H9 (cell line): ENCODE measurements at regions not wholly inside any gene's neighbourhood (a gene's known extent, or its start where the extent isn't known, plus 50 kb on each side); places are given as distances from the start of the nearest gene placed in this dataset.

Experiments
- DNase-seq: peaks from one replicate; pipeline ENCODE4 v3.0.0-alpha.2; 2017
- H2AFZ ChIP-seq: one replicate; pipeline ENCODE4 v1.6.1; 2013; ENCODE audit warnings: mild to moderate bottlenecking, low read length, control low read depth, moderate library complexity
- H2AK5ac ChIP-seq: 2 replicates; pipeline ENCODE4 v1.6.1; 2013; ENCODE audit warnings: low read length, control low read depth, mixed read lengths; ENCODE audit not compliant: insufficient read length
- H2BK120ac ChIP-seq: one replicate; pipeline ENCODE4 v1.6.1; 2013; ENCODE audit warnings: low read depth, mild to moderate bottlenecking, low read length, control low read depth, inconsistent platforms; ENCODE audit not compliant: poor library complexity, severe bottlenecking
- H2BK12ac ChIP-seq: 2 replicates; pipeline ENCODE4 v1.6.1; 2013; ENCODE audit warnings: low read length, control low read depth, mixed read lengths, low read depth; ENCODE audit not compliant: insufficient read length
- H2BK15ac ChIP-seq: 2 replicates; pipeline ENCODE4 v1.6.1; 2013; ENCODE audit warnings: low read depth, low read length, control low read depth
- H2BK20ac ChIP-seq: one replicate; pipeline ENCODE4 v1.6.1; 2013; ENCODE audit warnings: low read depth, mild to moderate bottlenecking, low read length, control low read depth, inconsistent platforms; ENCODE audit not compliant: poor library complexity, severe bottlenecking
- H2BK5ac ChIP-seq: 2 replicates; pipeline ENCODE4 v1.6.1; 2013; ENCODE audit warnings: low read length, control low read depth, mixed read lengths; ENCODE audit not compliant: insufficient read length
- H3K14ac ChIP-seq: 2 replicates; pipeline ENCODE4 v1.6.1; 2013; ENCODE audit warnings: low read length, control low read depth; ENCODE audit not compliant: insufficient read depth
- H3K18ac ChIP-seq: 2 replicates; pipeline ENCODE4 v1.6.1; 2013; ENCODE audit warnings: low read depth, mild to moderate bottlenecking, mixed read lengths, low read length, control low read depth; ENCODE audit not compliant: insufficient read length
- H3K23ac ChIP-seq: 2 replicates; pipeline ENCODE4 v1.6.1; 2013; ENCODE audit warnings: low read length, control low read depth, mixed read lengths, low read depth; ENCODE audit not compliant: insufficient read length
- H3K23me2 ChIP-seq: 2 replicates; pipeline ENCODE4 v1.6.1; 2013; ENCODE audit warnings: low read depth, mild to moderate bottlenecking, mixed read lengths, low read length, control low read depth; ENCODE audit not compliant: insufficient read length, poor library complexity, severe bottlenecking
- H3K27ac ChIP-seq: 2 replicates; pipeline ENCODE4 v1.5.1; 2013; ENCODE audit warnings: low read length, control low read depth, mixed read lengths, low read depth; ENCODE audit not compliant: insufficient read length
- H3K27me3 ChIP-seq: 2 replicates; pipeline ENCODE4 v1.6.1; 2013; ENCODE audit warnings: low read length, control low read depth, inconsistent platforms; ENCODE audit not compliant: insufficient read depth
- H3K4ac ChIP-seq: 2 replicates; pipeline ENCODE4 v1.6.1; 2013; ENCODE audit warnings: low read depth, mild to moderate bottlenecking, control low read depth, inconsistent platforms, low read length, moderate library complexity
- H3K4me1 ChIP-seq: 2 replicates; pipeline ENCODE4 v1.6.1; 2013; ENCODE audit warnings: low read length, control low read depth, inconsistent platforms; ENCODE audit not compliant: insufficient read depth
- H3K4me2 ChIP-seq: 2 replicates; pipeline ENCODE4 v1.6.1; 2013; ENCODE audit warnings: low read length, control low read depth, mixed read lengths; ENCODE audit not compliant: insufficient read length, insufficient read depth
- H3K56ac ChIP-seq: 2 replicates; pipeline ENCODE4 v1.6.1; 2013; ENCODE audit warnings: low read depth, mild to moderate bottlenecking, mixed read lengths, low read length, control low read depth; ENCODE audit not compliant: insufficient read length
- H3K79me1 ChIP-seq: 2 replicates; pipeline ENCODE4 v1.6.1; 2013; ENCODE audit warnings: low read depth, mild to moderate bottlenecking, moderate library complexity, low read length, control low read depth, inconsistent platforms; ENCODE audit not compliant: insufficient read depth, poor library complexity, severe bottlenecking
- H3K79me2 ChIP-seq: 2 replicates; pipeline ENCODE4 v1.6.1; 2013; ENCODE audit warnings: low read length, control low read depth, inconsistent platforms; ENCODE audit not compliant: insufficient read depth
- H3K9ac ChIP-seq: 2 replicates; pipeline ENCODE4 v1.6.1; 2013; ENCODE audit warnings: low read length, control low read depth, mixed read lengths; ENCODE audit not compliant: insufficient read length; ENCODE audit errors: extremely low read depth
- H3K9me3 ChIP-seq: one replicate; pipeline ENCODE4 v1.6.1; 2013; ENCODE audit warnings: low read depth, low read length, inconsistent platforms; ENCODE audit not compliant: control insufficient read depth
- H3T11ph ChIP-seq: one replicate; pipeline ENCODE4 v1.6.1; 2013; ENCODE audit warnings: mild to moderate bottlenecking, low read length, control low read depth, inconsistent platforms
- H4K20me1 ChIP-seq: one replicate; pipeline ENCODE4 v1.6.1; 2013; ENCODE audit not compliant: control insufficient read depth, insufficient read length, insufficient read depth
- H4K5ac ChIP-seq: 2 replicates; pipeline ENCODE4 v1.6.1; 2013; ENCODE audit warnings: low read depth, mild to moderate bottlenecking, mixed read lengths, low read length, control low read depth; ENCODE audit not compliant: insufficient read length
- H4K8ac ChIP-seq: replicated peaks from 2 replicates; pipeline ENCODE4 v1.6.1; 2013; ENCODE audit warnings: low read length, control low read depth, mixed read lengths, low read depth; ENCODE audit not compliant: insufficient read length
- H4K91ac ChIP-seq: 2 replicates; pipeline ENCODE4 v1.6.1; 2013; ENCODE audit warnings: low read depth, mild to moderate bottlenecking, moderate library complexity, mixed read lengths, low read length, control low read depth; ENCODE audit not compliant: insufficient read length
- H3K27ac Mint-ChIP-seq, 3 experiments: 2 replicates in 2 of 3; 3 replicates in 1 of 3; pipeline ENCODE4 v1.8.0; 2020 to 2021; ENCODE audit warnings: mixed read lengths in 3 of 3, mild to moderate bottlenecking in 1 of 3, moderate library complexity in 1 of 3
- H3K27me3 Mint-ChIP-seq: 2 replicates; pipeline ENCODE4 v1.8.0; 2021; ENCODE audit warnings: low read depth, mild to moderate bottlenecking, moderate library complexity, mixed read lengths
- H3K36me3 Mint-ChIP-seq, 3 experiments: 2 replicates in 2 of 3; 3 replicates in 1 of 3; pipeline ENCODE4 v1.8.0; 2020 to 2021; ENCODE audit warnings: low read depth in 3 of 3, mixed read lengths in 3 of 3; ENCODE audit not compliant: insufficient read depth in 1 of 3
- H3K4me1 Mint-ChIP-seq, 2 experiments: 2 replicates each; pipeline ENCODE4 v1.8.0; 2020; ENCODE audit warnings: mixed read lengths in 2 of 2
- H3K4me3 Mint-ChIP-seq, 2 experiments: 2 replicates in 1 of 2; 3 replicates in 1 of 2; pipeline ENCODE4 v1.8.0; 2020 to 2021; ENCODE audit warnings: mild to moderate bottlenecking in 2 of 2, mixed read lengths in 2 of 2, moderate library complexity in 1 of 2
- H3K9me3 Mint-ChIP-seq, 2 experiments: 2 replicates in 1 of 2; 3 replicates in 1 of 2; pipeline ENCODE4 v1.8.0; 2020; ENCODE audit warnings: mild to moderate bottlenecking in 2 of 2, mixed read lengths in 2 of 2, moderate library complexity in 1 of 2
- WGBS: extraction: QIAGEN DNeasy Blood & Tissue Kit; methylation state at CpG from one replicate; pipeline ENCODE4 v1.1.7; 2013; ENCODE audit warnings: missing lambda C conversion rate, low lambda C conversion rate, mixed read lengths; ENCODE audit not compliant: insufficient read length; ENCODE audit errors: extremely low coverage; 5-methylcytosine and 5-hydroxymethylcytosine counted together
- TF ChIP-seq, protein P1 (sequence below): fragments of 200-600 bp; sonication (generic); conservative IDR thresholded peaks from 3 replicates; pipeline ENCODE4 v1.8.0; 2021; ENCODE audit warnings: antibody characterized with exemption, mild to moderate bottlenecking

DNA sequence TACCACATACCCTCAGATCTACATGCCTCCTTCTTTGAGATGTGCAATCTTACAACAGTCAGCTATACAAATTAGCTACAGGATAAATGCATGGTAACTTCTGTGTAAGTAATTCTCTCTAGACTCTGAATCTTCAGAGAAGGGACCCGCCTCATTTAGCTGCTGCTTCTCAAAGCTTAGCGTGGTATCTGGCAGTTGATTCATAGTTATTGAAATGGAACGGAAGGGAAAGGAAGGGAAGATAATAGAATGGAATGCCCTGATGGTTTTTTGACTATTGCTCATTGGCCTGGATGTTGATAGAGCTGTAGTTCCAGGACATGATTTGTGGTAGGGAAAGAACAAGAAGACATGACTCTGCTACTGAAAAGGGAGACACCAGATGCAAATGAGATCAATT is 498.1 kb upstream of the CRIM1 start:
- H4K8ac ChIP-seq: no peak overlapping the region
- H3K18ac ChIP-seq: no peak overlapping the region
- H3T11ph ChIP-seq: no peak overlapping the region
- no peaks in the 10 kb centered on the region for H3K79me1 ChIP-seq
- TF ChIP-seq, protein P1, sequence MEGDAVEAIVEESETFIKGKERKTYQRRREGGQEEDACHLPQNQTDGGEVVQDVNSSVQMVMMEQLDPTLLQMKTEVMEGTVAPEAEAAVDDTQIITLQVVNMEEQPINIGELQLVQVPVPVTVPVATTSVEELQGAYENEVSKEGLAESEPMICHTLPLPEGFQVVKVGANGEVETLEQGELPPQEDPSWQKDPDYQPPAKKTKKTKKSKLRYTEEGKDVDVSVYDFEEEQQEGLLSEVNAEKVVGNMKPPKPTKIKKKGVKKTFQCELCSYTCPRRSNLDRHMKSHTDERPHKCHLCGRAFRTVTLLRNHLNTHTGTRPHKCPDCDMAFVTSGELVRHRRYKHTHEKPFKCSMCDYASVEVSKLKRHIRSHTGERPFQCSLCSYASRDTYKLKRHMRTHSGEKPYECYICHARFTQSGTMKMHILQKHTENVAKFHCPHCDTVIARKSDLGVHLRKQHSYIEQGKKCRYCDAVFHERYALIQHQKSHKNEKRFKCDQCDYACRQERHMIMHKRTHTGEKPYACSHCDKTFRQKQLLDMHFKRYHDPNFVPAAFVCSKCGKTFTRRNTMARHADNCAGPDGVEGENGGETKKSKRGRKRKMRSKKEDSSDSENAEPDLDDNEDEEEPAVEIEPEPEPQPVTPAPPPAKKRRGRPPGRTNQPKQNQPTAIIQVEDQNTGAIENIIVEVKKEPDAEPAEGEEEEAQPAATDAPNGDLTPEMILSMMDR: no peak
- H3K23ac ChIP-seq: no peak overlapping the region
- Mint-ChIP-seq H3K4me1 (peaks cover 6% of the 10 kb centered on the region in 2 experiments), H3K27ac (no peak overlapping the region), H3K9me3 (no peaks in the 10 kb centered on the region; a peak in 1 of 5 replicates), H3K27me3 (no peaks in the 10 kb centered on the region), H3K4me3 (no peak overlapping the region), H3K36me3 (no peaks in the 10 kb centered on the region)
- H3K9ac ChIP-seq: no peak overlapping the region
- no peak overlapping the region for H2AK5ac ChIP-seq
- H4K91ac ChIP-seq: no peak overlapping the region
- WGBS: no CpG with 5 or more reads among the region's 3 CpGs
- H3K56ac ChIP-seq: no peak overlapping the region
- no peak overlapping the region for H2BK5ac ChIP-seq
- no peak overlapping the region for H3K14ac ChIP-seq
- H3K4me2 ChIP-seq: no peak overlapping the region
- no peak overlapping the region for H4K5ac ChIP-seq
- H3K9me3 ChIP-seq: no peaks in the 10 kb centered on the region
- no peak overlapping the region for H2BK12ac ChIP-seq
- H4K20me1 ChIP-seq: no peaks in the 10 kb centered on the region
- no peak overlapping the region for H2BK20ac ChIP-seq
- no peak overlapping the region for H2AFZ ChIP-seq
- H3K23me2 ChIP-seq: no peaks in the 10 kb centered on the region
- no peaks in the 10 kb centered on the region; the same call in 1 of the 2 replicates for H3K4me1 ChIP-seq
- no peak overlapping the region for H2BK120ac ChIP-seq
- H3K79me2 ChIP-seq: no peaks in the 10 kb centered on the region
- no peak for DNase-seq
- H3K27me3 ChIP-seq: no peaks in the 10 kb centered on the region
- H3K4ac ChIP-seq: no peak overlapping the region
- no peak overlapping the region for H2BK15ac ChIP-seq
- H3K27ac ChIP-seq: no peak overlapping the region
